Activated CD4-positive, CD25-positive, alpha-beta regulatory T cell (primary cell): ENCODE measurements at regions not wholly inside any gene's neighbourhood (a gene's known extent, or its start where the extent isn't known, plus 50 kb on each side); places are given as distances from the start of the nearest gene placed in this dataset.

Experiments
- DNase-seq, 4 experiments: peaks; one replicate each; lab custom pipeline; 2025; lab: John Stamatoyannopoulos, UW

- DNase-seq = no peak
Measured at GRCh38 chr18:47470941-47471340, 219.5 kb upstream of the SKOR2 start.

GRCh38 chr18:47469576-47469975 is 218.1 kb upstream of the SKOR2 start:
- DNase-seq = no peak

GRCh38 chr18:47461977-47462376 is 210.5 kb upstream of the SKOR2 start:
- DNase-seq = no peak

- no peak for DNase-seq
Measured at GRCh38 chr18:47461406-47461948, 210.0 kb upstream of the SKOR2 start.

GRCh38 chr18:47458483-47458882 is 207.0 kb upstream of the SKOR2 start:
- no peak for DNase-seq

- DNase-seq = no peak
Measured at GRCh38 chr18:47457614-47458013, 206.2 kb upstream of the SKOR2 start.

GRCh38 chr18:47453038-47453437 is 201.6 kb upstream of the SKOR2 start:
- no peak for DNase-seq

GRCh38 chr18:47448956-47449355 is 197.5 kb upstream of the SKOR2 start:
- DNase-seq = no peak

- DNase-seq = no peak
Measured at GRCh38 chr18:47441914-47442313, 190.5 kb upstream of the SKOR2 start.

GRCh38 chr18:47438001-47438400 is 186.5 kb upstream of the SKOR2 start:
- DNase-seq = no peak

- DNase-seq = no peak
Measured at GRCh38 chr18:47436871-47437270, 185.4 kb upstream of the SKOR2 start.

- DNase-seq = no peak
Measured at GRCh38 chr18:47434214-47434746, 182.8 kb upstream of the SKOR2 start.

GRCh38 chr18:47427923-47428637 is 176.6 kb upstream of the SKOR2 start:
- no peak for DNase-seq

GRCh38 chr18:47427072-47427471 is 175.6 kb upstream of the SKOR2 start:
- no peak for DNase-seq

- no peak for DNase-seq
Measured at GRCh38 chr18:47425365-47425764, 173.9 kb upstream of the SKOR2 start.

GRCh38 chr18:47422524-47422923 is 171.1 kb upstream of the SKOR2 start:
- no peak for DNase-seq

GRCh38 chr18:47420130-47420529 is 168.7 kb upstream of the SKOR2 start:
- DNase-seq = no peak

GRCh38 chr18:47418746-47419145 is 167.3 kb upstream of the SKOR2 start:
- no peak for DNase-seq

- DNase-seq = no peak
Measured at GRCh38 chr18:47417807-47418206, 166.3 kb upstream of the SKOR2 start.

GRCh38 chr18:47415881-47416280 is 164.4 kb upstream of the SKOR2 start:
- DNase-seq = no peak

- no peak for DNase-seq
Measured at GRCh38 chr18:47413327-47413726, 161.9 kb upstream of the SKOR2 start.

- no peak for DNase-seq
Measured at GRCh38 chr18:47412924-47413323, 161.5 kb upstream of the SKOR2 start.

GRCh38 chr18:47411159-47411558 is 159.7 kb upstream of the SKOR2 start:
- DNase-seq = no peak

- DNase-seq = no peak
Measured at GRCh38 chr18:47410139-47410538, 158.7 kb upstream of the SKOR2 start.
